ENCODE measurements at regions not wholly inside any gene's neighbourhood (a gene's known extent, or its start where the extent isn't known, plus 50 kb on each side); places are given as distances from the start of the nearest gene placed in this dataset.

GRCh38 chr2:15082105-15083058 is 449.9 kb downstream of the LRATD1 start:
- TF ChIP-seq CTCF (conservative IDR thresholded peaks at IDR 0.05; ENCODE audit: low read depth in 2 of 2) (no peak), POLR2AphosphoS5 (IDR thresholded peaks at IDR 0.05; ENCODE audit: low read depth) (no peak)

Measured in GM23338 (cell line).